HepG2 (cell line): ENCODE measurements at regions not wholly inside any gene's neighbourhood (a gene's known extent, or its start where the extent isn't known, plus 50 kb on each side); places are given as distances from the start of the nearest gene placed in this dataset.

Experiments
- ADNP ChIP-seq: sonication (generic); formaldehyde crosslinking; IDR thresholded peaks from 2 replicates; pipeline ENCODE4 v1.4.0; 2020; ENCODE audit warnings: missing genetic modification reagents
- CBX1 ChIP-seq: IDR thresholded peaks from one replicate; pipeline ENCODE4 v1.6.1; 2016; ENCODE audit warnings: antibody characterized with exemption, low read depth
- DRAP1 ChIP-seq: IDR thresholded peaks from 2 replicates; pipeline ENCODE4 v1.6.1; 2016; ENCODE audit warnings: missing genetic modification reagents, missing compliant biosample characterization
- HES4 ChIP-seq: sonication (generic); formaldehyde crosslinking; IDR thresholded peaks from 2 replicates; pipeline ENCODE4 v1.9.0; 2021; ENCODE audit warnings: mild to moderate bottlenecking, missing genetic modification reagents, borderline replicate concordance
- HOXA3 ChIP-seq: sonication (generic); formaldehyde crosslinking; IDR thresholded peaks from 2 replicates; pipeline ENCODE4 v1.5.0; 2020; ENCODE audit warnings: missing genetic modification reagents
- KDM4B ChIP-seq: sonication (generic); formaldehyde crosslinking; IDR thresholded peaks from 2 replicates; pipeline ENCODE4 v1.4.0; 2020; ENCODE audit warnings: missing genetic modification reagents
- MTF2 ChIP-seq: sonication (generic); formaldehyde crosslinking; IDR thresholded peaks from 2 replicates; pipeline ENCODE4 v1.5.0; 2020; ENCODE audit warnings: missing genetic modification reagents, borderline replicate concordance
- NAIF1 ChIP-seq: sonication (generic); formaldehyde crosslinking; IDR thresholded peaks from 2 replicates; pipeline ENCODE4 v1.5.0; 2020; ENCODE audit warnings: mild to moderate bottlenecking, missing genetic modification reagents, borderline replicate concordance
- NKX3-1 ChIP-seq: sonication (generic); formaldehyde crosslinking; IDR thresholded peaks from 2 replicates; pipeline ENCODE4 v1.5.0; 2020; ENCODE audit warnings: missing genetic modification reagents
- NONO ChIP-seq, 2 experiments: fragments of 450-650 bp in 1 of 2; sonication (generic) in 1 of 2; formaldehyde crosslinking in 1 of 2; IDR thresholded peaks in 1 of 2; conservative IDR thresholded peaks in 1 of 2; 2 replicates each; pipeline versions ENCODE4 v1.6.1 to v1.8.0; 2017 to 2022; ENCODE audit warnings: mild to moderate bottlenecking in 1 of 2, missing genetic modification reagents in 1 of 2, moderate library complexity in 1 of 2
- NR2F2 ChIP-seq: IDR thresholded peaks from 2 replicates; pipeline ENCODE4 v1.6.1; 2012; ENCODE audit warnings: low read depth, inconsistent platforms, borderline replicate concordance
- RBM22 ChIP-seq: fragments of 200-400 bp; formaldehyde crosslinking; optimal IDR thresholded peaks from 2 replicates; pipeline ENCODE3; 2017; ENCODE audit warnings: mild to moderate bottlenecking, low read length, moderate library complexity
- ZNF3 ChIP-seq: IDR thresholded peaks from 2 replicates; pipeline ENCODE4 v1.7.0; 2017; ENCODE audit warnings: inconsistent platforms
- ZNF616 ChIP-seq: sonication (generic); formaldehyde crosslinking; IDR thresholded peaks from 2 replicates; pipeline ENCODE4 v1.5.0; 2020; ENCODE audit warnings: low read depth, mild to moderate bottlenecking, missing genetic modification reagents
- ZNF773 ChIP-seq: sonication (generic); formaldehyde crosslinking; IDR thresholded peaks from 2 replicates; pipeline ENCODE4 v1.4.0; 2020; ENCODE audit warnings: missing genetic modification reagents, borderline replicate concordance
- ZNF879 ChIP-seq: sonication (generic); formaldehyde crosslinking; IDR thresholded peaks from 2 replicates; pipeline ENCODE4 v1.8.1; 2023; ENCODE audit warnings: missing genetic modification reagents
- TF ChIP-seq, protein P1 (sequence below): IDR thresholded peaks from 2 replicates; pipeline ENCODE4 v1.6.1; 2012; ENCODE audit warnings: inconsistent platforms
- TF ChIP-seq, protein P2 (sequence below): sonication (generic); formaldehyde crosslinking; IDR thresholded peaks from 2 replicates; pipeline ENCODE4 v1.5.1; 2020; ENCODE audit warnings: mild to moderate bottlenecking, missing genetic modification reagents, borderline replicate concordance
- TF ChIP-seq, protein P3 (sequence below): sonication (generic); formaldehyde crosslinking; IDR thresholded peaks from 2 replicates; pipeline ENCODE4 v1.4.0; 2020; ENCODE audit warnings: mild to moderate bottlenecking, missing genetic modification reagents, borderline replicate concordance

GRCh38 chr3:110773413-110773954, 298.1 kb upstream of the NECTIN3 start (continued):
- TF ChIP-seq NONO (IDR thresholded peaks at IDR 0.05), result no peak
- peak; percentile 84 for TF ChIP-seq NONO (CRISPR knock-in tag; conservative IDR thresholded peaks at IDR 0.05)
- TF ChIP-seq RBM22, result no peak
- TF ChIP-seq, protein P1, sequence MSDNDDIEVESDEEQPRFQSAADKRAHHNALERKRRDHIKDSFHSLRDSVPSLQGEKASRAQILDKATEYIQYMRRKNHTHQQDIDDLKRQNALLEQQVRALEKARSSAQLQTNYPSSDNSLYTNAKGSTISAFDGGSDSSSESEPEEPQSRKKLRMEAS, result peak; percentile 63
- TF ChIP-seq ZNF616 (CRISPR knock-in tag), result no peak
- no peak for TF ChIP-seq MTF2 (CRISPR knock-in tag)
- no peak for TF ChIP-seq ZNF879 (CRISPR knock-in tag)
- peak; percentile 31; the same call in 1 of the 2 replicates for TF ChIP-seq DRAP1 (CRISPR knock-in tag)
- 0 out of 2 replicates have a peak, but pooled peaks have one; percentile 52 for TF ChIP-seq NKX3-1 (CRISPR knock-in tag)
- no peak for TF ChIP-seq ADNP (CRISPR knock-in tag)
- TF ChIP-seq, protein P2, sequence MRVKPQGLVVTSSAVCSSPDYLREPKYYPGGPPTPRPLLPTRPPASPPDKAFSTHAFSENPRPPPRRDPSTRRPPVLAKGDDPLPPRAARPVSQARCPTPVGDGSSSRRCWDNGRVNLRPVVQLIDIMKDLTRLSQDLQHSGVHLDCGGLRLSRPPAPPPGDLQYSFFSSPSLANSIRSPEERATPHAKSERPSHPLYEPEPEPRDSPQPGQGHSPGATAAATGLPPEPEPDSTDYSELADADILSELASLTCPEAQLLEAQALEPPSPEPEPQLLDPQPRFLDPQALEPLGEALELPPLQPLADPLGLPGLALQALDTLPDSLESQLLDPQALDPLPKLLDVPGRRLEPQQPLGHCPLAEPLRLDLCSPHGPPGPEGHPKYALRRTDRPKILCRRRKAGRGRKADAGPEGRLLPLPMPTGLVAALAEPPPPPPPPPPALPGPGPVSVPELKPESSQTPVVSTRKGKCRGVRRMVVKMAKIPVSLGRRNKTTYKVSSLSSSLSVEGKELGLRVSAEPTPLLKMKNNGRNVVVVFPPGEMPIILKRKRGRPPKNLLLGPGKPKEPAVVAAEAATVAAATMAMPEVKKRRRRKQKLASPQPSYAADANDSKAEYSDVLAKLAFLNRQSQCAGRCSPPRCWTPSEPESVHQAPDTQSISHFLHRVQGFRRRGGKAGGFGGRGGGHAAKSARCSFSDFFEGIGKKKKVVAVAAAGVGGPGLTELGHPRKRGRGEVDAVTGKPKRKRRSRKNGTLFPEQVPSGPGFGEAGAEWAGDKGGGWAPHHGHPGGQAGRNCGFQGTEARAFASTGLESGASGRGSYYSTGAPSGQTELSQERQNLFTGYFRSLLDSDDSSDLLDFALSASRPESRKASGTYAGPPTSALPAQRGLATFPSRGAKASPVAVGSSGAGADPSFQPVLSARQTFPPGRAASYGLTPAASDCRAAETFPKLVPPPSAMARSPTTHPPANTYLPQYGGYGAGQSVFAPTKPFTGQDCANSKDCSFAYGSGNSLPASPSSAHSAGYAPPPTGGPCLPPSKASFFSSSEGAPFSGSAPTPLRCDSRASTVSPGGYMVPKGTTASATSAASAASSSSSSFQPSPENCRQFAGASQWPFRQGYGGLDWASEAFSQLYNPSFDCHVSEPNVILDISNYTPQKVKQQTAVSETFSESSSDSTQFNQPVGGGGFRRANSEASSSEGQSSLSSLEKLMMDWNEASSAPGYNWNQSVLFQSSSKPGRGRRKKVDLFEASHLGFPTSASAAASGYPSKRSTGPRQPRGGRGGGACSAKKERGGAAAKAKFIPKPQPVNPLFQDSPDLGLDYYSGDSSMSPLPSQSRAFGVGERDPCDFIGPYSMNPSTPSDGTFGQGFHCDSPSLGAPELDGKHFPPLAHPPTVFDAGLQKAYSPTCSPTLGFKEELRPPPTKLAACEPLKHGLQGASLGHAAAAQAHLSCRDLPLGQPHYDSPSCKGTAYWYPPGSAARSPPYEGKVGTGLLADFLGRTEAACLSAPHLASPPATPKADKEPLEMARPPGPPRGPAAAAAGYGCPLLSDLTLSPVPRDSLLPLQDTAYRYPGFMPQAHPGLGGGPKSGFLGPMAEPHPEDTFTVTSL (CRISPR knock-in tag), result peak; percentile 87; the same call in 1 of the 2 replicates
- TF ChIP-seq CBX1, result no peak
- TF ChIP-seq NR2F2, result peak; percentile 96
- TF ChIP-seq, protein P3, sequence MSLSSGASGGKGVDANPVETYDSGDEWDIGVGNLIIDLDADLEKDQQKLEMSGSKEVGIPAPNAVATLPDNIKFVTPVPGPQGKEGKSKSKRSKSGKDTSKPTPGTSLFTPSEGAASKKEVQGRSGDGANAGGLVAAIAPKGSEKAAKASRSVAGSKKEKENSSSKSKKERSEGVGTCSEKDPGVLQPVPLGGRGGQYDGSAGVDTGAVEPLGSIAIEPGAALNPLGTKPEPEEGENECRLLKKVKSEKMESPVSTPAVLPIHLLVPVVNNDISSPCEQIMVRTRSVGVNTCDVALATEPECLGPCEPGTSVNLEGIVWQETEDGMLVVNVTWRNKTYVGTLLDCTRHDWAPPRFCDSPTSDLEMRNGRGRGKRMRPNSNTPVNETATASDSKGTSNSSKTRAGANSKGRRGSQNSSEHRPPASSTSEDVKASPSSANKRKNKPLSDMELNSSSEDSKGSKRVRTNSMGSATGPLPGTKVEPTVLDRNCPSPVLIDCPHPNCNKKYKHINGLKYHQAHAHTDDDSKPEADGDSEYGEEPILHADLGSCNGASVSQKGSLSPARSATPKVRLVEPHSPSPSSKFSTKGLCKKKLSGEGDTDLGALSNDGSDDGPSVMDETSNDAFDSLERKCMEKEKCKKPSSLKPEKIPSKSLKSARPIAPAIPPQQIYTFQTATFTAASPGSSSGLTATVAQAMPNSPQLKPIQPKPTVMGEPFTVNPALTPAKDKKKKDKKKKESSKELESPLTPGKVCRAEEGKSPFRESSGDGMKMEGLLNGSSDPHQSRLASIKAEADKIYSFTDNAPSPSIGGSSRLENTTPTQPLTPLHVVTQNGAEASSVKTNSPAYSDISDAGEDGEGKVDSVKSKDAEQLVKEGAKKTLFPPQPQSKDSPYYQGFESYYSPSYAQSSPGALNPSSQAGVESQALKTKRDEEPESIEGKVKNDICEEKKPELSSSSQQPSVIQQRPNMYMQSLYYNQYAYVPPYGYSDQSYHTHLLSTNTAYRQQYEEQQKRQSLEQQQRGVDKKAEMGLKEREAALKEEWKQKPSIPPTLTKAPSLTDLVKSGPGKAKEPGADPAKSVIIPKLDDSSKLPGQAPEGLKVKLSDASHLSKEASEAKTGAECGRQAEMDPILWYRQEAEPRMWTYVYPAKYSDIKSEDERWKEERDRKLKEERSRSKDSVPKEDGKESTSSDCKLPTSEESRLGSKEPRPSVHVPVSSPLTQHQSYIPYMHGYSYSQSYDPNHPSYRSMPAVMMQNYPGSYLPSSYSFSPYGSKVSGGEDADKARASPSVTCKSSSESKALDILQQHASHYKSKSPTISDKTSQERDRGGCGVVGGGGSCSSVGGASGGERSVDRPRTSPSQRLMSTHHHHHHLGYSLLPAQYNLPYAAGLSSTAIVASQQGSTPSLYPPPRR (CRISPR knock-in tag), result peak; percentile 92
- TF ChIP-seq ZNF773 (CRISPR knock-in tag), result no peak
- TF ChIP-seq HES4 (CRISPR knock-in tag), result no peak
- TF ChIP-seq NAIF1, result peak; percentile 78
- TF ChIP-seq HOXA3 (CRISPR knock-in tag), result peak; percentile 74; the same call in 1 of the 2 replicates
- TF ChIP-seq KDM4B (CRISPR knock-in tag), result 0 out of 2 replicates have a peak, but pooled peaks have one; percentile 58
- no peak for TF ChIP-seq ZNF3 (CRISPR knock-in tag)
